NB4 (cell line): ENCODE measurements at regions not wholly inside any gene's neighbourhood (a gene's known extent, or its start where the extent isn't known, plus 50 kb on each side); places are given as distances from the start of the nearest gene placed in this dataset.
"Not testable (repeated sequence)": the region's sequence is repeated elsewhere in the genome, so short reads cannot be mapped to it uniquely, and the experiment has no call there.

Source experiments
- DNase-seq: peaks from one replicate; pipeline ENCODE4 v3.0.0; 2010; ENCODE audit warnings: low read depth
- H3K4me3 ChIP-seq: one replicate; pipeline ENCODE4 v1.5.1; 2011; ENCODE audit warnings: mild to moderate bottlenecking, low read depth, low read length, moderate library complexity
- MYC ChIP-seq: IDR thresholded peaks from 2 replicates; pipeline ENCODE4 v1.6.1; 2011; ENCODE audit warnings: low read depth, low read length
- POLR2A ChIP-seq: IDR thresholded peaks from 2 replicates; pipeline ENCODE4 v1.6.1; 2011; ENCODE audit warnings: mild to moderate bottlenecking; ENCODE audit not compliant: insufficient read length; ENCODE audit errors: extremely low read depth
- TF ChIP-seq, protein P1 (sequence below): IDR thresholded peaks from 2 replicates; pipeline ENCODE4 v1.6.1; 2011; ENCODE audit warnings: low read depth, low read length
- TF ChIP-seq, protein P2 (sequence below): IDR thresholded peaks from one replicate; pipeline ENCODE4 v1.5.1; 2012; ENCODE audit warnings: low read depth, low read length

DNA sequence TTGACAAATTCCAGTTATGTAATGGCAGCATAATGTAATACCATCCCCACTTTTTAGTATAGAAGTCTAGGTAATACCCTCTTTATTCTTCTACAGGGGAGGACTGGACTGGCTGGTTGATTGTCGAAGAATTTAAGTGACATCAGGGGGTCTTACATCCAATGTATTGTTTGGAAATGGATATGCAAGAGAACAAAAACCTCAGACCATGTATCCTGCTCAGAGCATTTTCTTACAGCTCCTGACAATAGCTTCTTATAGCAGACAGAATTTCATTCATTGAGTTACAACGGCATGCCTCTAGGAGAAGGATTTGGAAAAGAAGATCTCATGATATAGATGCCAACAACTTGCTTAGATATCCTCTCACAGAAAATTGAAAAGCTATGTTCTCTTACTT lies 2032.3 kb downstream of the EFNA5 start:
- TF ChIP-seq, protein P1, sequence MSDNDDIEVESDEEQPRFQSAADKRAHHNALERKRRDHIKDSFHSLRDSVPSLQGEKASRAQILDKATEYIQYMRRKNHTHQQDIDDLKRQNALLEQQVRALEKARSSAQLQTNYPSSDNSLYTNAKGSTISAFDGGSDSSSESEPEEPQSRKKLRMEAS = no peak
- TF ChIP-seq, protein P2, sequence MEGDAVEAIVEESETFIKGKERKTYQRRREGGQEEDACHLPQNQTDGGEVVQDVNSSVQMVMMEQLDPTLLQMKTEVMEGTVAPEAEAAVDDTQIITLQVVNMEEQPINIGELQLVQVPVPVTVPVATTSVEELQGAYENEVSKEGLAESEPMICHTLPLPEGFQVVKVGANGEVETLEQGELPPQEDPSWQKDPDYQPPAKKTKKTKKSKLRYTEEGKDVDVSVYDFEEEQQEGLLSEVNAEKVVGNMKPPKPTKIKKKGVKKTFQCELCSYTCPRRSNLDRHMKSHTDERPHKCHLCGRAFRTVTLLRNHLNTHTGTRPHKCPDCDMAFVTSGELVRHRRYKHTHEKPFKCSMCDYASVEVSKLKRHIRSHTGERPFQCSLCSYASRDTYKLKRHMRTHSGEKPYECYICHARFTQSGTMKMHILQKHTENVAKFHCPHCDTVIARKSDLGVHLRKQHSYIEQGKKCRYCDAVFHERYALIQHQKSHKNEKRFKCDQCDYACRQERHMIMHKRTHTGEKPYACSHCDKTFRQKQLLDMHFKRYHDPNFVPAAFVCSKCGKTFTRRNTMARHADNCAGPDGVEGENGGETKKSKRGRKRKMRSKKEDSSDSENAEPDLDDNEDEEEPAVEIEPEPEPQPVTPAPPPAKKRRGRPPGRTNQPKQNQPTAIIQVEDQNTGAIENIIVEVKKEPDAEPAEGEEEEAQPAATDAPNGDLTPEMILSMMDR = no peak
- TF ChIP-seq MYC (no peak), POLR2A (no peak)
- H3K4me3 ChIP-seq = no peak overlapping the region
- no peak for DNase-seq

DNA sequence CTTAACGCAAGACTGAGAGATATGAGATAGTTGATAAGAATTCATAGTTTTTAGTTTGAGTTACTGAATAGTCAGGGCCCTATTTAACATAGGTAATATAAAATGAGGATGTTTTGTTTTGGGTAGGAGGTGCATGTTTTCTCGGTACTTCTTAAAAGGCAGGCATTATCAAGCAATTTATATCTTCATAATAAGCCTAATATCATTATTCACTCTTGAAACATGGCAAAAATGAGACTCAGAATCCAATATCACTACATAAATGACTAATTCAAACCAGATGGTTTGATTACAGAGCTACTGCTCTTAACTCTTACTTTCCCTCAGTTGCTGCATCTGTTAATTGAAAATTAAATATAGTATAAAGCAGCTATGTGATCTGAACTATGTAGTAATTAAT lies 2038.7 kb downstream of the EFNA5 start:
- H3K4me3 ChIP-seq = no peak overlapping the region
- no peak for DNase-seq
- TF ChIP-seq, protein P1 = no peak
- no peak for TF ChIP-seq MYC
- TF ChIP-seq, protein P2 = no peak
- TF ChIP-seq POLR2A = no peak

DNA sequence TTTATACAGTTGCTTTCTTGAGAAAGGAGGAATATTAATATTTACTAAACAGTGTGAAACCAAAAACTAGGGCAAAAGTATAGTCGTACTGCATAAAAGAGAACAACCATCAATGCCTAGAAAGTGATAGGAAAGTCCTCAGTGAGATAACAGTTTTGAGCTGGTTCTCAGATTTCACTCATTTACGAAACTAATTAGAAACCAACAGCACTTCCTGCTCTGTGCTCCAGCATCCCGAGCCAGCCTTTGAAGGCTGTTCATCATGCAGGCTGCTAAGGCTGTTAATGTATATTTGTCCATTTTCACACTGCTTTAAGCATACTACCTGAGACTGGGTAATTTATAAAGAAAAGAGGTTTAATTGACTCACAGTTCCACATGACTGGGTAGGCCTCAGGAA lies 2039.9 kb downstream of the EFNA5 start:
- H3K4me3 ChIP-seq = no peak overlapping the region
- no peak for TF ChIP-seq POLR2A
- no peak for TF ChIP-seq MYC
- TF ChIP-seq, protein P1 = no peak
- no peak for DNase-seq

DNA sequence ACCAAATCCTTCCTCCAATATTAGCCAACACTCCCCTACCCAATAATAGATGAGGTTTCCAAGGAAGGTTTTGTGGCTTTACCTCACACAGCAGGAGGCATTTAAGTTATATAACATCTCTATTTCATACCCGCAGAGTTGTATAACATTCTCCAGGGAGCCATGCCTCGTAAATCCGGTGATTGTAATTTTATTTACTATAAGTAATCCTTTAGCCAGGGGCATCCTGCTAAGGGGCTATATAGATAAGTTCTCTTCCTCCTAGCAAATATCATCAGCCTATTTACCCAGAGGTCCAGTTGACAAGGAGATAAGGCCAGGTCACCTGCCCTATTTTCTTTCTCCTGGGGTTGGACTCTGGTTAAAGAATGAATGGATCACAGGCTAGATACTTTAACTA lies 2051.0 kb downstream of the EFNA5 start:
- TF ChIP-seq, protein P1 = no peak
- H3K4me3 ChIP-seq = no peak overlapping the region
- DNase-seq = no peak

DNA sequence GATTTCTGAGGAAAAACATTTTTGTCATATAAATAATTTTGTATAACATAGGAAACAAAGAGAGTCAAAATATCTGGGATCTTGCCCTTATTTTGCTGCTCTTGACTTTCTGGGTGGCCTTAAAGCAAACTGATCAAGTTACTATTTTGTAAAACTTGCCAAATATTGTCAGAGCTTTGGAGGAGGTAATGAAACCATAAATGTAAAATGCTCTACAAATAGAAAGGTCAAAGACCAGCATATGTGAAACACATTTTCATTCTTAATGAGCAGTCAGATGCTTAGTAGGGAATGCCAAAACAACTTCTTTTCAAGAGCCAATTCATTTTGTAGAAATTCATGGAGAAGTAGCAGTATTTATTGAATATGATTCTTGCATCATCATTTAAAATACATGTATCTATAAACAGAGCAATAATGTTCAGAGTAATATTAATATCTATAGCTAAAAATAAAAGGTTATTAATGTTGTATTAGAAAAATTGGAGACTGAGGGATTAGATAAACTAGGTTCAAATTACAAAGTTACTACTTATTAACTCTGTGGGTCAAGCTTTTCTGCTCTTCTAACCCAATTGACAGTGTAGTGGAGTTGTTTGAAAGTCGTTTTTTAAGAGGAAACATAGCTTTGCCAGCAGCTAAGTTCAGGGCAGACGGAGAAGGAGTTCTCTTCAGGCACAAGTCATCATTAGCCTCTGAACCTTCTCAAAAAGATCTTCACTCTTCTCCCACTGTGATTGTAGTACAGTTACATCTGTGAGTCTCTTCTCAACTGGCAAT lies 2053.1 kb downstream of the EFNA5 start:
- TF ChIP-seq, protein P2 = no peak
- TF ChIP-seq MYC (no peak), POLR2A (no peak)
- TF ChIP-seq, protein P1 = no peak
- no peak overlapping the region for H3K4me3 ChIP-seq
- DNase-seq = no peak

DNA sequence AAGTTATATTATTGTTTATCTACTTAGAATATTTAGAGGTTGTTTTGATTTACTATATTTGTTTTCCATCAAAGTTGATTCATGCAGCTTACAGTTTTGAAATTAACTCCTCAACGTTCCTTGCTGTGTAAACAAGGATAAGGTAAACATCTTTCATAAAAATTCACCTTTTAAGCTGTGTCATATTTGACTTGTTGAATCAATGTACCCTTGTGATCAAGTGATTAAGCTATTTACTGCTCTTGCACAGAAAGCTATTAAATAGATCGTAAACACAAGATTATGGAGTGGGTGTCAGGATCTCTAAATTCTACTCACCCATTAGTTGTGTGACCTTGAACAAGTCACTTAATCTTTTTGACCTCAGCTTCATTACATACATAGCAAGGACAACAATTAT lies 2054.0 kb upstream of the NUDT12 start:
- TF ChIP-seq, protein P1 = no peak
- TF ChIP-seq, protein P2 = no peak
- TF ChIP-seq POLR2A (no peak), MYC (no peak)
- no peak overlapping the region for H3K4me3 ChIP-seq
- no peak for DNase-seq

DNA sequence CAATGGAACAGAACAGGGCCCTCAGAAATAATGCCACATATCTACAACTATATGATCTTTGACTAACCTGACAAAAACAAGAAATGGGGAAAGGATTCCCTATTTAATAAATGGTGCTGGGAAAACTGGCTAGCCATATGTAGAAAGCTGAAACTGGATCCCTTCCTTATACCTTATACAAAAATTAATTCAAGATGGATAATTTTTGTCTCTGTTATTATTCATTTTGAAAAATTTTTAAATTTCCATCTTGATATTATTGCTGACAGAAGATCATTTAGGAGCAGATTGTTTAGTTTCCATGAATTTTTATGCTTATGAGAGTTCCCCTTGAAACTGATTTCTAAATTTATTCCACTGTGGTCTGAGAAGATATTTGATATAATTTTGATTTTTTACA lies 2039.8 kb upstream of the NUDT12 start:
- not testable (repeated sequence) for DNase-seq, H3K4me3 ChIP-seq
